ENCODE measurements at regions not wholly inside any gene's neighbourhood (a gene's known extent, or its start where the extent isn't known, plus 50 kb on each side); places are given as distances from the start of the nearest gene placed in this dataset.

GRCh38 chr6:155528982-155529453 lies 73.4 kb upstream of the NOX3 start:
- TF ChIP-seq CTCF (IDR thresholded peaks at IDR 0.05): no peak
- peak; percentile 94 for DNase-seq
- Mint-ChIP-seq H3K4me3 (peak overlapping the region; percentile 29; the same call in 1 of the 2 replicates), H3K36me3 (ENCODE audit: low read depth) (peaks cover 14% of the 10 kb centered on the region), H3K27me3 (ENCODE audit: insufficient read depth) (no peaks in the 10 kb centered on the region), H3K4me1 (ENCODE audit: low read depth) (peaks cover 26% of the 10 kb centered on the region), H3K27ac (peak overlapping the region; percentile 96), H3K9me3 (peaks cover 13% of the 10 kb centered on the region)

- peaks cover 33% of the 10 kb centered on the region for H3K4me1 Mint-ChIP-seq (ENCODE audit: low read depth)
- H3K9me3 Mint-ChIP-seq: peaks cover 9% of the 10 kb centered on the region
- no peaks in the 10 kb centered on the region for H3K27me3 Mint-ChIP-seq (ENCODE audit: insufficient read depth)
- H3K27ac Mint-ChIP-seq: peak overlapping the region; percentile 96
- H3K36me3 Mint-ChIP-seq (ENCODE audit: low read depth): peaks cover 10% of the 10 kb centered on the region
- H3K4me3 Mint-ChIP-seq: no peak overlapping the region
- no peak for TF ChIP-seq CTCF (IDR thresholded peaks at IDR 0.05)
- DNase-seq: no peak
These were observed 72.7 kb upstream of the NOX3 start for GRCh38 chr6:155528335-155528734.

- no peak overlapping the region for H3K4me3 Mint-ChIP-seq
- peaks cover 38% of the 10 kb centered on the region for H3K4me1 Mint-ChIP-seq (ENCODE audit: low read depth)
- TF ChIP-seq CTCF (IDR thresholded peaks at IDR 0.05): no peak
- peak overlapping the region; percentile 50; the same call in 1 of the 2 replicates for H3K27ac Mint-ChIP-seq
- peaks cover 3% of the 10 kb centered on the region; the same call in 1 of the 2 replicates for H3K9me3 Mint-ChIP-seq
- DNase-seq: no peak
- H3K36me3 Mint-ChIP-seq (ENCODE audit: low read depth): peaks cover 3% of the 10 kb centered on the region
- no peaks in the 10 kb centered on the region for H3K27me3 Mint-ChIP-seq (ENCODE audit: insufficient read depth)
These were observed 71.8 kb upstream of the NOX3 start for GRCh38 chr6:155527443-155527842.

- Mint-ChIP-seq H3K36me3 (ENCODE audit: low read depth) (no peaks in the 10 kb centered on the region), H3K9me3 (no peaks in the 10 kb centered on the region)
These were observed 68.4 kb upstream of the NOX3 start for GRCh38 chr6:155523821-155524651.

GRCh38 chr6:155521719-155522118 lies 66.1 kb upstream of the NOX3 start:
- H3K27ac Mint-ChIP-seq: no peak overlapping the region
- no peak overlapping the region for H3K4me3 Mint-ChIP-seq
- H3K27me3 Mint-ChIP-seq (ENCODE audit: insufficient read depth): no peaks in the 10 kb centered on the region
- H3K36me3 Mint-ChIP-seq (ENCODE audit: low read depth): no peaks in the 10 kb centered on the region
- peaks cover 33% of the 10 kb centered on the region for H3K4me1 Mint-ChIP-seq (ENCODE audit: low read depth)
- no peak for TF ChIP-seq CTCF (IDR thresholded peaks at IDR 0.05)
- DNase-seq: no peak
- no peaks in the 10 kb centered on the region; the same call in 1 of the 2 replicates for H3K9me3 Mint-ChIP-seq

More at GRCh38 chr6:155523821-155524651, 68.4 kb upstream of the NOX3 start:
- no peak for TF ChIP-seq CTCF (IDR thresholded peaks at IDR 0.05)
- peak; percentile 76 for DNase-seq
- Mint-ChIP-seq H3K27me3 (ENCODE audit: insufficient read depth) (no peaks in the 10 kb centered on the region), H3K4me1 (ENCODE audit: low read depth) (peaks cover 34% of the 10 kb centered on the region), H3K27ac (peak overlapping the region; percentile 88), H3K4me3 (peak overlapping the region; percentile 51; the same call in 1 of the 2 replicates)

Data from HFFc6 (cell line).